DND-41 (cell line): ENCODE measurements at regions not wholly inside any gene's neighbourhood (a gene's known extent, or its start where the extent isn't known, plus 50 kb on each side); places are given as distances from the start of the nearest gene placed in this dataset.
"Not testable (repeated sequence)": the region's sequence is repeated elsewhere in the genome, so short reads cannot be mapped to it uniquely, and the experiment has no call there.

Source experiments
- CTCF ChIP-seq: IDR thresholded peaks from 2 replicates; pipeline ENCODE4 v1.5.1; 2012; ENCODE audit warnings: borderline replicate concordance, low read length, moderate library complexity, mild to moderate bottlenecking; ENCODE audit not compliant: poor library complexity, severe bottlenecking; ENCODE audit errors: extremely low read depth
- EZH2 ChIP-seq: IDR thresholded peaks from 3 replicates; pipeline ENCODE4 v1.6.1; 2012; ENCODE audit warnings: borderline replicate concordance, low read depth, mild to moderate bottlenecking, moderate library complexity, low read length, inconsistent platforms; ENCODE audit not compliant: severe bottlenecking

GRCh38 chr2:215630796-215631195 is 194.9 kb upstream of the FN1 start:
- TF ChIP-seq EZH2, CTCF: not testable (repeated sequence)
